ENCODE measurements at regions not wholly inside any gene's neighbourhood (a gene's known extent, or its start where the extent isn't known, plus 50 kb on each side); places are given as distances from the start of the nearest gene placed in this dataset.
"Not testable (repeated sequence)": the region's sequence is repeated elsewhere in the genome, so short reads cannot be mapped to it uniquely, and the experiment has no call there.

GRCh38 chr21:27329255-27329851 lies 362.5 kb upstream of the ADAMTS5 start:
- no peak for DNase-seq

- DNase-seq: no peak
Measured at GRCh38 chr21:27326301-27326700, 359.4 kb upstream of the ADAMTS5 start.

- no peak for DNase-seq
Measured at GRCh38 chr21:27323331-27323730, 356.4 kb upstream of the ADAMTS5 start.

- no peak for DNase-seq
Measured at GRCh38 chr21:27321791-27322190, 354.9 kb upstream of the ADAMTS5 start.

GRCh38 chr21:27320868-27321267 lies 354.0 kb upstream of the ADAMTS5 start:
- DNase-seq: no peak

GRCh38 chr21:27317601-27318000 lies 350.7 kb upstream of the ADAMTS5 start:
- not testable (repeated sequence) for DNase-seq

GRCh38 chr21:27315373-27315772 lies 348.5 kb upstream of the ADAMTS5 start:
- DNase-seq: no peak

GRCh38 chr21:27314131-27314530 lies 347.2 kb upstream of the ADAMTS5 start:
- DNase-seq: no peak

GRCh38 chr21:27306791-27307775 lies 340.2 kb upstream of the ADAMTS5 start:
- DNase-seq: no peak

GRCh38 chr21:27306206-27306605 lies 339.3 kb upstream of the ADAMTS5 start:
- DNase-seq: no peak

- no peak for DNase-seq
Measured at GRCh38 chr21:27301220-27301619, 334.3 kb upstream of the ADAMTS5 start.

GRCh38 chr21:27300770-27301169 lies 333.9 kb upstream of the ADAMTS5 start:
- DNase-seq: no peak

- DNase-seq: no peak
Measured at GRCh38 chr21:27298465-27298864, 331.6 kb upstream of the ADAMTS5 start.

GRCh38 chr21:27293239-27293638 lies 326.4 kb upstream of the ADAMTS5 start:
- DNase-seq: no peak

GRCh38 chr21:27292783-27293182 lies 325.9 kb upstream of the ADAMTS5 start:
- no peak for DNase-seq

GRCh38 chr21:27292229-27292628 lies 325.3 kb upstream of the ADAMTS5 start:
- no peak for DNase-seq

- DNase-seq: no peak
Measured at GRCh38 chr21:27291006-27291405, 324.1 kb upstream of the ADAMTS5 start.

- no peak for DNase-seq
Measured at GRCh38 chr21:27290028-27290427, 323.1 kb upstream of the ADAMTS5 start.

GRCh38 chr21:27286760-27287159 lies 319.9 kb upstream of the ADAMTS5 start:
- DNase-seq: no peak

GRCh38 chr21:27277110-27277509 lies 310.2 kb upstream of the ADAMTS5 start:
- DNase-seq: no peak

- DNase-seq: no peak
Measured at GRCh38 chr21:27275294-27275927, 308.5 kb upstream of the ADAMTS5 start.

GRCh38 chr21:27269644-27270043 lies 302.8 kb upstream of the ADAMTS5 start:
- DNase-seq: no peak

- no peak for DNase-seq
Measured at GRCh38 chr21:27268290-27268689, 301.4 kb upstream of the ADAMTS5 start.

GRCh38 chr21:27265949-27266348 lies 299.1 kb upstream of the ADAMTS5 start:
- no peak for DNase-seq

All from T-helper 1 cell (primary cell).